ENCODE measurements at regions not wholly inside any gene's neighbourhood (a gene's known extent, or its start where the extent isn't known, plus 50 kb on each side); places are given as distances from the start of the nearest gene placed in this dataset.

GRCh38 chr13:78420814-78421213, 182.5 kb downstream of the POU4F1 start:
- no peak for DNase-seq

GRCh38 chr13:78413887-78414553, 189.3 kb downstream of the POU4F1 start:
- no peak for DNase-seq

GRCh38 chr13:78410847-78411246, 192.5 kb downstream of the POU4F1 start:
- DNase-seq = no peak

- no peak for DNase-seq
Observed at GRCh38 chr13:78410164-78410563, 193.2 kb downstream of the POU4F1 start.

- DNase-seq = no peak
Observed at GRCh38 chr13:78409172-78409571, 194.2 kb downstream of the POU4F1 start.

GRCh38 chr13:78404846-78405360, 198.4 kb downstream of the POU4F1 start:
- no peak for DNase-seq

- no peak for DNase-seq
Observed at GRCh38 chr13:78402708-78403400, 200.5 kb downstream of the POU4F1 start.

- DNase-seq = no peak
Observed at GRCh38 chr13:78401873-78402707, 201.3 kb downstream of the POU4F1 start.

- no peak for DNase-seq
Observed at GRCh38 chr13:78398743-78399410, 204.5 kb downstream of the POU4F1 start.

- DNase-seq = no peak
Observed at GRCh38 chr13:78393286-78394142, 209.8 kb downstream of the POU4F1 start.

- no peak for DNase-seq
Observed at GRCh38 chr13:78383899-78384298, 219.5 kb downstream of the POU4F1 start.

GRCh38 chr13:78383071-78383484, 220.3 kb downstream of the POU4F1 start:
- DNase-seq = no peak

- no peak for DNase-seq
Observed at GRCh38 chr13:78382491-78382890, 220.9 kb downstream of the POU4F1 start.

- DNase-seq = no peak
Observed at GRCh38 chr13:78376822-78377221, 226.5 kb downstream of the POU4F1 start.

- no peak for DNase-seq
Observed at GRCh38 chr13:78376033-78376432, 227.3 kb downstream of the POU4F1 start.

- DNase-seq = no peak
Observed at GRCh38 chr13:78372581-78372980, 230.8 kb downstream of the POU4F1 start.

- no peak for DNase-seq
Observed at GRCh38 chr13:78370231-78370630, 233.1 kb downstream of the POU4F1 start.

- DNase-seq = no peak
Observed at GRCh38 chr13:78364711-78365110, 238.6 kb downstream of the POU4F1 start.

GRCh38 chr13:78341032-78341431, 262.3 kb downstream of the POU4F1 start:
- no peak for DNase-seq

- DNase-seq = no peak
Observed at GRCh38 chr13:78339927-78340326, 263.4 kb downstream of the POU4F1 start.

- DNase-seq = no peak
Observed at GRCh38 chr13:78334059-78334458, 269.3 kb downstream of the POU4F1 start.

GRCh38 chr13:78326633-78327032, 276.7 kb downstream of the POU4F1 start:
- no peak for DNase-seq

Data from activated gamma-delta T cell treated with Interleukin-2 at 50 U/mL for 16 hours (primary cell).